ENCODE measurements at regions not wholly inside any gene's neighbourhood (a gene's known extent, or its start where the extent isn't known, plus 50 kb on each side); places are given as distances from the start of the nearest gene placed in this dataset.

GRCh38 chr3:130259166-130259874 is 86.2 kb upstream of the COL6A5 start:
- Histone ChIP-seq H3K27me3 (ENCODE audit: insufficient read depth, low read length, poor library complexity) (peaks cover 3% of the 10 kb centered on the region), H2AFZ (ENCODE audit: low read depth, low read length) (no peak overlapping the region), H4K20me1 (ENCODE audit: insufficient read depth, low read length) (no peaks in the 10 kb centered on the region), H3K4me2 (ENCODE audit: insufficient read depth, low read length) (no peak overlapping the region), H3K36me3 (ENCODE audit: insufficient read depth, low read length) (no peaks in the 10 kb centered on the region), H3K27ac (ENCODE audit: low read length) (no peak overlapping the region), H3K4me1 (ENCODE audit: insufficient read depth, low read length) (no peaks in the 10 kb centered on the region), H3K79me2 (ENCODE audit: insufficient read depth, low read length) (no peaks in the 10 kb centered on the region), H3K9ac (ENCODE audit: low read depth, low read length) (no peak overlapping the region), H3K4me3 (ENCODE audit: low read depth in 1 of 2, low read length in 2 of 2) (no peak overlapping the region), H3K9me3 (ENCODE audit: insufficient read depth, low read length, severe bottlenecking) (no peaks in the 10 kb centered on the region)
- DNase-seq = no peak
- no peak for ATAC-seq (ENCODE audit: insufficient read depth, low read depth)
- TF ChIP-seq EZH2 (IDR thresholded peaks at IDR 0.05; ENCODE audit: borderline replicate concordance, low read depth, low read length, severe bottlenecking) (no peak), CTCF (IDR thresholded peaks at IDR 0.05; ENCODE audit: borderline replicate concordance, extremely low read depth, low read length, poor library complexity, severe bottlenecking) (no peak)

GRCh38 chr3:130260918-130261317 is 84.6 kb upstream of the COL6A5 start:
- Histone ChIP-seq H3K4me1 (ENCODE audit: insufficient read depth, low read length) (no peaks in the 10 kb centered on the region), H3K36me3 (ENCODE audit: insufficient read depth, low read length) (no peaks in the 10 kb centered on the region), H3K27ac (ENCODE audit: low read length) (no peak overlapping the region), H3K27me3 (ENCODE audit: insufficient read depth, low read length, poor library complexity) (peaks cover 7% of the 10 kb centered on the region), H3K4me2 (ENCODE audit: insufficient read depth, low read length) (no peak overlapping the region), H3K9me3 (ENCODE audit: insufficient read depth, low read length, severe bottlenecking) (no peaks in the 10 kb centered on the region), H4K20me1 (ENCODE audit: insufficient read depth, low read length) (no peaks in the 10 kb centered on the region), H3K79me2 (ENCODE audit: insufficient read depth, low read length) (no peaks in the 10 kb centered on the region), H3K4me3 (ENCODE audit: low read depth in 1 of 2, low read length in 2 of 2) (no peak overlapping the region), H3K9ac (ENCODE audit: low read depth, low read length) (no peak overlapping the region), H2AFZ (ENCODE audit: low read depth, low read length) (no peak overlapping the region)
- ATAC-seq (ENCODE audit: insufficient read depth, low read depth) (no peak), DNase-seq (no peak)
- TF ChIP-seq EZH2 (IDR thresholded peaks at IDR 0.05; ENCODE audit: borderline replicate concordance, low read depth, low read length, severe bottlenecking) (no peak), CTCF (IDR thresholded peaks at IDR 0.05; ENCODE audit: borderline replicate concordance, extremely low read depth, low read length, poor library complexity, severe bottlenecking) (no peak)

- Histone ChIP-seq H2AFZ (ENCODE audit: low read depth, low read length) (no peak overlapping the region), H3K9me3 (ENCODE audit: insufficient read depth, low read length, severe bottlenecking) (no peaks in the 10 kb centered on the region), H3K4me1 (ENCODE audit: insufficient read depth, low read length) (no peaks in the 10 kb centered on the region), H3K27me3 (ENCODE audit: insufficient read depth, low read length, poor library complexity) (peaks cover 11% of the 10 kb centered on the region), H3K36me3 (ENCODE audit: insufficient read depth, low read length) (no peaks in the 10 kb centered on the region), H3K9ac (ENCODE audit: low read depth, low read length) (no peak overlapping the region), H4K20me1 (ENCODE audit: insufficient read depth, low read length) (no peaks in the 10 kb centered on the region), H3K79me2 (ENCODE audit: insufficient read depth, low read length) (no peaks in the 10 kb centered on the region), H3K4me3 (ENCODE audit: low read depth in 1 of 2, low read length in 2 of 2) (no peak overlapping the region), H3K27ac (ENCODE audit: low read length) (no peak overlapping the region), H3K4me2 (ENCODE audit: insufficient read depth, low read length) (no peak overlapping the region)
- no peak for TF ChIP-seq EZH2 (IDR thresholded peaks at IDR 0.05; ENCODE audit: borderline replicate concordance, low read depth, low read length, severe bottlenecking)
- DNase-seq (no peak), ATAC-seq (ENCODE audit: insufficient read depth, low read depth) (no peak)
These were observed 81.8 kb upstream of the COL6A5 start for GRCh38 chr3:130263708-130264107.

GRCh38 chr3:130266817-130267216 is 78.7 kb upstream of the COL6A5 start:
- Histone ChIP-seq H2AFZ (ENCODE audit: low read depth, low read length) (no peak overlapping the region), H3K9me3 (ENCODE audit: insufficient read depth, low read length, severe bottlenecking) (no peaks in the 10 kb centered on the region), H3K79me2 (ENCODE audit: insufficient read depth, low read length) (no peaks in the 10 kb centered on the region), H4K20me1 (ENCODE audit: insufficient read depth, low read length) (no peaks in the 10 kb centered on the region), H3K4me3 (ENCODE audit: low read depth in 1 of 2, low read length in 2 of 2) (no peak overlapping the region), H3K27ac (ENCODE audit: low read length) (no peak overlapping the region), H3K9ac (ENCODE audit: low read depth, low read length) (no peak overlapping the region), H3K4me1 (ENCODE audit: insufficient read depth, low read length) (no peaks in the 10 kb centered on the region), H3K4me2 (ENCODE audit: insufficient read depth, low read length) (no peak overlapping the region), H3K27me3 (ENCODE audit: insufficient read depth, low read length, poor library complexity) (peaks cover 11% of the 10 kb centered on the region), H3K36me3 (ENCODE audit: insufficient read depth, low read length) (no peaks in the 10 kb centered on the region)
- ATAC-seq (ENCODE audit: insufficient read depth, low read depth) = no peak
- no peak for TF ChIP-seq CTCF (IDR thresholded peaks at IDR 0.05; ENCODE audit: borderline replicate concordance, extremely low read depth, low read length, poor library complexity, severe bottlenecking)
- TF ChIP-seq EZH2 (IDR thresholded peaks at IDR 0.05; ENCODE audit: borderline replicate concordance, low read depth, low read length, severe bottlenecking) = no peak
- DNase-seq = no peak
